ENCODE measurements at regions not wholly inside any gene's neighbourhood (a gene's known extent, or its start where the extent isn't known, plus 50 kb on each side); places are given as distances from the start of the nearest gene placed in this dataset.

- TF ChIP-seq, protein P1, sequence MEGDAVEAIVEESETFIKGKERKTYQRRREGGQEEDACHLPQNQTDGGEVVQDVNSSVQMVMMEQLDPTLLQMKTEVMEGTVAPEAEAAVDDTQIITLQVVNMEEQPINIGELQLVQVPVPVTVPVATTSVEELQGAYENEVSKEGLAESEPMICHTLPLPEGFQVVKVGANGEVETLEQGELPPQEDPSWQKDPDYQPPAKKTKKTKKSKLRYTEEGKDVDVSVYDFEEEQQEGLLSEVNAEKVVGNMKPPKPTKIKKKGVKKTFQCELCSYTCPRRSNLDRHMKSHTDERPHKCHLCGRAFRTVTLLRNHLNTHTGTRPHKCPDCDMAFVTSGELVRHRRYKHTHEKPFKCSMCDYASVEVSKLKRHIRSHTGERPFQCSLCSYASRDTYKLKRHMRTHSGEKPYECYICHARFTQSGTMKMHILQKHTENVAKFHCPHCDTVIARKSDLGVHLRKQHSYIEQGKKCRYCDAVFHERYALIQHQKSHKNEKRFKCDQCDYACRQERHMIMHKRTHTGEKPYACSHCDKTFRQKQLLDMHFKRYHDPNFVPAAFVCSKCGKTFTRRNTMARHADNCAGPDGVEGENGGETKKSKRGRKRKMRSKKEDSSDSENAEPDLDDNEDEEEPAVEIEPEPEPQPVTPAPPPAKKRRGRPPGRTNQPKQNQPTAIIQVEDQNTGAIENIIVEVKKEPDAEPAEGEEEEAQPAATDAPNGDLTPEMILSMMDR (IDR thresholded peaks at IDR 0.05), result no peak
- TF ChIP-seq POLR2A (IDR thresholded peaks at IDR 0.05), result no peak
Measured at GRCh38 chr3:106113747-106114146, 244.9 kb upstream of the CBLB start.

Data from Peyer's patch (tissue), 4 donors.